PC-9 (cell line): ENCODE measurements at regions not wholly inside any gene's neighbourhood (a gene's known extent, or its start where the extent isn't known, plus 50 kb on each side); places are given as distances from the start of the nearest gene placed in this dataset.

Experiments
- CTCF ChIP-seq: fragments of 200-600 bp; sonication (generic); conservative IDR thresholded peaks from 2 replicates; pipeline ENCODE4 v1.6.1; 2017; ENCODE audit warnings: mixed run types, antibody characterized with exemption, mild to moderate bottlenecking, moderate library complexity
- EZH2 ChIP-seq: fragments of 200-600 bp; sonication (generic); IDR thresholded peaks from 2 replicates; pipeline ENCODE4 v1.8.0; 2017; ENCODE audit warnings: antibody characterized with exemption, low read depth

GRCh38 chr16:73163238-73163815 lies 115.4 kb upstream of the ZFHX3 start:
- TF ChIP-seq CTCF, result no peak
- TF ChIP-seq EZH2, result no peak
